Cardiac muscle cell (in vitro differentiated cells and primary cell): ENCODE measurements at regions not wholly inside any gene's neighbourhood (a gene's known extent, or its start where the extent isn't known, plus 50 kb on each side); places are given as distances from the start of the nearest gene placed in this dataset.

Experiments used
- DNase-seq, 2 donors: peaks; one replicate each; pipeline versions ENCODE4 v3.0.0 to v3.0.0-alpha.2; 2010 to 2017; ENCODE audit warnings: low read depth in 1 of 2, low spot score in 1 of 2
- H3K27ac ChIP-seq: fragments of 200-600 bp; sonication (generic); 2 replicates; pipeline ENCODE4 v1.5.1; 2016
- H3K27me3 ChIP-seq: fragments of 200-600 bp; sonication (generic); 2 replicates; pipeline ENCODE4 v1.6.0; 2016; ENCODE audit warnings: control low read depth
- H3K36me3 ChIP-seq: fragments of 200-600 bp; sonication (generic); 2 replicates; pipeline ENCODE4 v1.5.1; 2016; ENCODE audit warnings: control low read depth
- H3K4me1 ChIP-seq: fragments of 200-600 bp; sonication (generic); 2 replicates; pipeline ENCODE4 v1.8.1; 2017; ENCODE audit warnings: low read depth, mild to moderate bottlenecking, mixed run types
- H3K4me3 ChIP-seq: fragments of 200-600 bp; sonication (generic); 2 replicates; pipeline ENCODE4 v1.5.1; 2016; ENCODE audit warnings: mild to moderate bottlenecking
- H3K9me3 ChIP-seq: fragments of 200-600 bp; sonication (generic); 2 replicates; pipeline ENCODE4 v1.5.1; 2017; ENCODE audit warnings: low read depth, mild to moderate bottlenecking, control low read depth
- CTCF ChIP-seq: IDR thresholded peaks from 2 replicates; pipeline ENCODE4 v1.5.1; 2012; ENCODE audit warnings: low read depth, mild to moderate bottlenecking, low read length

DNA sequence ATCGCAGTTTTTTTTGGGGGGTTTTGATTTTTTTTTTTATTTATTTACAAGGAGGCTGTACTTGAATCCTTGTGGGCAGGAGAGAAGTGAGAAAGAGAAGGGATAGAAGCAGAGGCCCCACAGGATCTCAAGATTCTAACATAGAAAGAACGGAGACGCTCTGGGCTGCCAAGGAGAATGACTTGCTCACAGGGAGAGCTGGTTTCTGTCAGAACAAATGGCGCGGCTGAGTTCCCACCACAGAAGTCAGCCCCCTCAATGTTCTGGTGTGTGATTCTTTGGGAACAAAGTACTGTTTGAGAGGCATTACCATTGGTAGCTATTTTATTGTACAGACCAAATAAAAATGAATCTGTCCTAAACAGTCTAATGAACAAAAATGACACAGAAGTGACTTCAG, 80.6 kb downstream of the ATXN3L start:
- Histone ChIP-seq H3K27me3 (no peaks in the 10 kb centered on the region), H3K36me3 (no peaks in the 10 kb centered on the region), H3K4me3 (no peak overlapping the region), H3K4me1 (no peaks in the 10 kb centered on the region), H3K27ac (no peak overlapping the region), H3K9me3 (no peaks in the 10 kb centered on the region)
- DNase-seq: no peak
- no peak for TF ChIP-seq CTCF

- Histone ChIP-seq H3K27ac (no peak overlapping the region), H3K4me3 (no peak overlapping the region), H3K4me1 (no peaks in the 10 kb centered on the region), H3K27me3 (no peaks in the 10 kb centered on the region), H3K36me3 (no peaks in the 10 kb centered on the region), H3K9me3 (no peaks in the 10 kb centered on the region)
- TF ChIP-seq CTCF: no peak
- peak in 1 of 2 donors; percentile 30 for DNase-seq
These were observed 83.9 kb downstream of the ATXN3L start for GRCh38 chrX:13235930-13236329.

DNA sequence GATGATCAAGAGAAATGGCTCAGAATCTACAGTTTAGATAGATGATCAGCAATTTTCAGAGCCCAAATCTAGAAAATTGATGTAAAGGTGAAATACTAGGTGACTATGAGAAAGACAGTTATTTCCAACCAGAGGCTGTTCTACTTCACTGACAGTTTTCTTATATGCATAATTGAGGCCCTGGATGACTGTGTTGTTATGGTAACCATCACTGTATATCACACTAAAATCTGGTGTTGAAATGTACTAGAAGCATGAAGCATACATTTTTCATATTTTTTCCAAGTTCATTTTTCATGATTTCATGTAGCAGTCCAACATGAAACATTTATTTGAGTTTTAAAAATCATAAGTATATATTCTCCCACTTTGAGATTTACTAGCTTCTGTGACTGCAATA, 87.4 kb downstream of the ATXN3L start:
- Histone ChIP-seq H3K4me1 (no peaks in the 10 kb centered on the region), H3K9me3 (no peaks in the 10 kb centered on the region), H3K36me3 (no peaks in the 10 kb centered on the region), H3K27ac (no peak overlapping the region), H3K4me3 (no peak overlapping the region), H3K27me3 (no peaks in the 10 kb centered on the region)
- DNase-seq: no peak
- TF ChIP-seq CTCF: no peak

DNA sequence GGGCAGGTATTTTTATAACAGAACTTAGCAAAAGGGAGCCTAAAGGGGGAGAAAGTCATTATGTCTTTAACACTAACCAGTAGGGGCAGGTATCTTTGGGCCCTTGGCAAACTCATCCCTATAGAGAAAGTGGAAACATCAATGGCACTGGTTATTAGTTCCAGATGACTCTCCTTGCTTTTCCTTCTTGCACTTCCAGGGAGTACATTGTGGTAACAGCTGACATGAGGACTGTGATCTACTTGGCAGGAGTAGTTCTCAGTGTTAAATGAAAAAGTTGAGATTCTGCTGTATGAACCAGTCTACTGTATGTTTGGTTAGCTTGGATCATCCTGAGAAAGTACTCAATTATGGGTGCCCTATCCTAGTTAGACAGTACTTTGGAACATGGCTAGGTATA, 93.6 kb downstream of the ATXN3L start:
- Histone ChIP-seq H3K4me3 (no peak overlapping the region), H3K4me1 (no peaks in the 10 kb centered on the region), H3K27me3 (no peaks in the 10 kb centered on the region), H3K9me3 (no peaks in the 10 kb centered on the region), H3K36me3 (no peaks in the 10 kb centered on the region), H3K27ac (no peak overlapping the region)
- no peak for DNase-seq
- no peak for TF ChIP-seq CTCF

DNA sequence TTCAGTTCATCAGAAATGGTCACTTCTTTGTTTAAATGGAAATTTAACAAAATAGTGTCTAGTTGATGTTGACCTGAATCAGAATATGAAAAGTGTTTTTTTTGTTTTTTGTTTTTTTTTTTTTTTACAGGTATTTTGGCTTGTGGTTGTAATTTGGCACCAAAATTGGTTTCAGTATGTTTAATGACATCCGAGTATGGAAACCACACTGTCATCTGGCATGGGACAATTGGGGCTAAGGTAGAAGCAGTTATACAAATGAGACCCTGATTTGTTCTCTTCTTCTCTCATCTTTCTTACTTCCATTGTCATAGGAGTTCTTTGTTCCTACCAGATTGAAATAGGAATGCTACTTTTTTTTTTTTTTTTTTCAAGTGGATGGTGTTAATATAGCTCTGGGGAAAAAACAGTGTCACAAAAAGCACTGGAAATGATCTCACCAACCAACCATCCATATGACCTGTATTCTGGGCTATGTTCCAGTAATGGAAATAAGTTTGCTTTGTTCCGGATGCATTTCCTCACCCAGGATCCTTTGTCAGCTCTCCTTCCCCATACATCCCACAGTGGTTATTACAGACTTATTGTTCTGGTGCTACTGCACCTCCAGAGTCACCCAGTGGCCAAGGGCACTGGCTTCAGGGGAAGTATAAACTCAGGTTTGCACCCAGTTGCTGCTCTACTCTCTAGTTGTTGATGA, 95.8 kb downstream of the ATXN3L start:
- H3K27ac ChIP-seq: no peak overlapping the region
- no peaks in the 10 kb centered on the region for H3K36me3 ChIP-seq
- H3K4me3 ChIP-seq: no peak overlapping the region
- no peaks in the 10 kb centered on the region for H3K9me3 ChIP-seq
- no peaks in the 10 kb centered on the region for H3K27me3 ChIP-seq
- peak; percentile 3 for TF ChIP-seq CTCF
- DNase-seq: peak in 1 of 2 donors; percentile 93
- no peaks in the 10 kb centered on the region for H3K4me1 ChIP-seq
